ENCODE measurements at regions not wholly inside any gene's neighbourhood (a gene's known extent, or its start where the extent isn't known, plus 50 kb on each side); places are given as distances from the start of the nearest gene placed in this dataset.

GRCh38 chr17:55632236-55632635, 90.4 kb downstream of the TMEM100 start:
- Histone ChIP-seq H3K79me2 (ENCODE audit: low read length) (no peaks in the 10 kb centered on the region), H4K20me1 (ENCODE audit: insufficient read depth, low read length) (no peaks in the 10 kb centered on the region), H3K9me2 (replicated peaks; ENCODE audit: insufficient read depth, low read length) (no peaks in the 10 kb centered on the region), H3K27ac (ENCODE audit: low read length) (no peak overlapping the region), H3K4me2 (ENCODE audit: low read depth, low read length) (no peak overlapping the region), H3K36me3 (replicated peaks; ENCODE audit: insufficient read depth, low read length) (no peaks in the 10 kb centered on the region), H3K27me3 (replicated peaks; ENCODE audit: insufficient read depth, low read length) (no peaks in the 10 kb centered on the region), H3K4me1 (ENCODE audit: low read length) (no peaks in the 10 kb centered on the region), H3K9ac (ENCODE audit: low read length) (no peak overlapping the region), H2AFZ (ENCODE audit: low read length) (no peak overlapping the region), H3K9me3 (replicated peaks; ENCODE audit: insufficient read depth, low read length) (no peaks in the 10 kb centered on the region), H3F3A (ENCODE audit: insufficient read depth, low read length) (no peaks in the 10 kb centered on the region), H3K4me3 (ENCODE audit: low read length) (no peak overlapping the region)
- DNase-seq, result no peak
- TF ChIP-seq CTCF (IDR thresholded peaks at IDR 0.05; ENCODE audit: low read length), result no peak
- TF ChIP-seq EZH2 (optimal IDR thresholded peaks at IDR 0.05; ENCODE audit: low read depth, low read length), result no peak
- TF ChIP-seq EZH2phosphoT487 (IDR thresholded peaks at IDR 0.05; ENCODE audit: low read length), result no peak

DNA sequence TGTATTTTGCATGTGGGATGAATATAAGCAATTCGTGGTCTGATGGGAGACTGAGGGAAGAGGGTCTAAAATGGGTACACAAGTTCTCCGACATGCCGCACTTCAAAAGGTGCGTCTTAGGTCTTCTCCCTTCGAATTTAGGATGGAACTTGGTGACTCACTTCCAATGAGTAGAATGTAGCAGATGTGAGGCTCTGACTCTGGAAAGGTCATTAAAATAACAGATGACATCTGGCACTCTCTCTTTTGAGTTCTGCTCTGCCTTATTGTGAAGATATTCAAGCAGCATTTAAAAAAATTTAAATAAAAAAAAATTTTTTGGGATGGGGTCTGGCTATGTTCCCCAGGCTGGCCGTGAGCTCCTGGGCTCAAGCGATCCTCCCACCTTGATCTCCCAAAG, 92.7 kb downstream of the TMEM100 start:
- H4K20me1 ChIP-seq (ENCODE audit: insufficient read depth, low read length), result no peaks in the 10 kb centered on the region
- no peaks in the 10 kb centered on the region for H3K9me2 ChIP-seq (replicated peaks; ENCODE audit: insufficient read depth, low read length)
- DNase-seq, result no peak
- no peak for TF ChIP-seq EZH2phosphoT487 (IDR thresholded peaks at IDR 0.05; ENCODE audit: low read length)
- TF ChIP-seq EZH2 (optimal IDR thresholded peaks at IDR 0.05; ENCODE audit: low read depth, low read length), result no peak
- no peak for TF ChIP-seq CTCF (IDR thresholded peaks at IDR 0.05; ENCODE audit: low read length)
- peaks cover under 1% of the 10 kb centered on the region for H3F3A ChIP-seq (ENCODE audit: insufficient read depth, low read length)
- H3K79me2 ChIP-seq (ENCODE audit: low read length), result no peaks in the 10 kb centered on the region
- H3K9me3 ChIP-seq (replicated peaks; ENCODE audit: insufficient read depth, low read length), result no peaks in the 10 kb centered on the region
- H3K4me1 ChIP-seq (ENCODE audit: low read length), result no peaks in the 10 kb centered on the region
- no peak overlapping the region for H3K4me3 ChIP-seq (ENCODE audit: low read length)
- no peak overlapping the region for H3K4me2 ChIP-seq (ENCODE audit: low read depth, low read length)
- H3K36me3 ChIP-seq (replicated peaks; ENCODE audit: insufficient read depth, low read length), result no peaks in the 10 kb centered on the region
- no peak overlapping the region for H3K9ac ChIP-seq (ENCODE audit: low read length)
- no peak overlapping the region for H3K27ac ChIP-seq (ENCODE audit: low read length)
- no peak overlapping the region for H2AFZ ChIP-seq (ENCODE audit: low read length)
- no peaks in the 10 kb centered on the region for H3K27me3 ChIP-seq (replicated peaks; ENCODE audit: insufficient read depth, low read length)

DNA sequence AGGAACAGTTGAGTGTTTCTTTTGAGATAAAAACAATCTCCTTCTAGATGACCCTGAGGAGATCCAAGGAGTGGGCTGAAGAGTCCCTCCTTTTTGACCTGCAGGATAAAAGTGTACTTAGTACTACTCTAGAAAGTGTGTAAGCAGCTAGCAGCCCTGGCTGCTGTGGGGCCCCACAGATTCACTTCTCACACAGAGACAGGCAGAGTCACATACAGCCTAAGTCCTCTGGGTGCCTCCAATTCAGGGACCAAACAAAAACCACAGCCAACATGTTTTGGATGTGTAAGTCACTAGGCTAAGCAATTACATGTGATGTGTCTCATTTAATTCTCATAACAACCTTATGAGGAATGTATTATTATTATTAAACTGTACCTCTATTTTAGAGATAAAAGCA, 97.1 kb downstream of the TMEM100 start:
- Histone ChIP-seq H3K4me2 (ENCODE audit: low read depth, low read length) (peak overlapping the region; percentile 49), H4K20me1 (ENCODE audit: insufficient read depth, low read length) (no peaks in the 10 kb centered on the region), H3K4me3 (ENCODE audit: low read length) (peak overlapping the region; percentile 40), H3K9ac (ENCODE audit: low read length) (no peak overlapping the region), H3K4me1 (ENCODE audit: low read length) (0 out of 2 replicates have a peak, but pooled peaks cover 5% of the 10 kb centered on the region), H3K27ac (ENCODE audit: low read length) (peak overlapping the region; percentile 28; the same call in 1 of the 2 replicates), H3F3A (ENCODE audit: insufficient read depth, low read length) (peaks cover 5% of the 10 kb centered on the region), H3K36me3 (replicated peaks; ENCODE audit: insufficient read depth, low read length) (no peaks in the 10 kb centered on the region), H3K79me2 (ENCODE audit: low read length) (no peaks in the 10 kb centered on the region), H3K9me3 (replicated peaks; ENCODE audit: insufficient read depth, low read length) (no peaks in the 10 kb centered on the region), H2AFZ (ENCODE audit: low read length) (peak overlapping the region; percentile 62; the same call in 1 of the 2 replicates), H3K27me3 (replicated peaks; ENCODE audit: insufficient read depth, low read length) (no peaks in the 10 kb centered on the region), H3K9me2 (replicated peaks; ENCODE audit: insufficient read depth, low read length) (no peaks in the 10 kb centered on the region)
- DNase-seq, result peak; percentile 44
- no peak for TF ChIP-seq CTCF (IDR thresholded peaks at IDR 0.05; ENCODE audit: low read length)
- no peak for TF ChIP-seq EZH2 (optimal IDR thresholded peaks at IDR 0.05; ENCODE audit: low read depth, low read length)
- TF ChIP-seq EZH2phosphoT487 (IDR thresholded peaks at IDR 0.05; ENCODE audit: low read length), result no peak
